Stimulated activated naive CD8-positive, alpha-beta T cell treated with anti-CD3 and anti-CD28 coated beads, Interleukin-15, Interleukin-2, amounts not matched to agents 100 U/mL and 50 U/mL, for 24 hours (primary cell): ENCODE measurements at regions not wholly inside any gene's neighbourhood (a gene's known extent, or its start where the extent isn't known, plus 50 kb on each side); places are given as distances from the start of the nearest gene placed in this dataset.
"Not testable (repeated sequence)": the region's sequence is repeated elsewhere in the genome, so short reads cannot be mapped to it uniquely, and the experiment has no call there.

Source experiments
- ATAC-seq: fragments of 150-1000 bp; cut with Tn5 transposase; one replicate; pipeline ENCODE4 v1.10.0; 2021
- DNase-seq: peaks from one replicate; pipeline ENCODE4 v3.0.0; 2021

DNA sequence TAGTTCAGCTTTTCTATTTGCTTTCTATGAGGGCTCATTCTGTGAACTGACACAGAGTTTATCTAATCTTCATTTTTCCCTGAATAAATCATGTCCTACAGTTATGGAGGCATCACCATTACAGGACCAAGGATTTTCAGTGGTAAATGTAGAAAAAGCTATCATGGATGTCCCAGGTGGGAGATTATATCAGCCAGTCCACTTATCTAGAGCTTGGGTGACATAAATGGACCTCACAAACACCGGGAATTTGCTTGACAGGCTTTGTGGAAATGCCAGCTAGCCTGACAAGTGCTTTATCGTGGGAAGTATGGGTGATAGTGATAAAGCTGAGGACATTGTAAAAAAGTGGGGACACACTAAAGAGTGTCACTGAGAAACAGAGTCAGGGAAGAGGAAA is 1015.2 kb upstream of the SLIT2 start:
- no peak for ATAC-seq
- no peak for DNase-seq

DNA sequence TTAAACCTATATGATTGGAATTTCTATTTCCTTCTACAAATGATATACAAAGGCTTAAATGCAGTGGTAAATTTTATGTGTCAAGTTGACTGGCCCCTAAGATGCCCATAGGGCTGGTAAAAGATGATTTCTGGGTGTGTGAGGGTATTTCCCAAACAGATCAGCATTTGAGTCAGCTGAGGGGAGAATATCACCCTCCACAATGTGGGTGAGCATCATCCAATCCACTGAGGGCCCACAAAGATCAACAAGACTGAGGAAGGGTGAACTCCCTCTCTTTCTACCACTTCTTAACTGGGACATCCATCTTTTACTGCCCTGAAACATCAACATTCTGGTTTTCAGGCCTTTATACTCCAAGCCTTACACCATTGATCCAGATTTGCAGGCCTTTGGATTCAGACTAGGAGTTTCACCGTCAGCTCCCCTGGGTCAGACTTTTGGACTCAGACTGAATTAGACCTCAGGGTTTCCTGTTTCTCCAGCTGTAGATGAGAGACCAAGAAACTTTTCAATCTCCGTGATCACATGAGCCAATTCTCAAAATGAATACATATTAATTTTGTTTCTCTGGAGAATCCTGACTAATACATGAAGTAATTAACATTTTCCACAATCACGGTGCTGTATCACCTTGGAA is 1020.7 kb upstream of the SLIT2 start:
- no peak for ATAC-seq
- no peak for DNase-seq

- no peak for ATAC-seq
- no peak for DNase-seq
These were observed 1024.0 kb upstream of the SLIT2 start for GRCh38 chr4:19227701-19228100.

DNA sequence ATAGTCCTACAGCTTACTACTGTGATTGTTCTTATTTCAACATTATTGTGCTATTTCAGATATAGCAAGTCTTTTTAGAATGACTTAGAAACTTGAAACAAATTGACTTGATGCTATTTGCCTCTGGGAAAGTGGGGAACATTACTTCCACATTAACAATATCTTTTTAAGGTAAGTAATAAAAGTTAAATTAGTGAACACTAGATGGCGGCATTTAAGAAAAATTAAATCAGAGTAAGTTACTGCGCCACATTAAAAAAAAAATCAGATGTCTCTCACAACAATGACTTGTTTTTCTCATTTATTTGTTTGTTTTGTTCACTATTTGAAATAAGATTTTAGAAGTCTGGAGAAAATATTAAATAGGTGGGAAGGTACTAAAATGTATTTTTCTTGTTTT is 1026.9 kb upstream of the SLIT2 start:
- ATAC-seq (no peak), DNase-seq (no peak)

DNA sequence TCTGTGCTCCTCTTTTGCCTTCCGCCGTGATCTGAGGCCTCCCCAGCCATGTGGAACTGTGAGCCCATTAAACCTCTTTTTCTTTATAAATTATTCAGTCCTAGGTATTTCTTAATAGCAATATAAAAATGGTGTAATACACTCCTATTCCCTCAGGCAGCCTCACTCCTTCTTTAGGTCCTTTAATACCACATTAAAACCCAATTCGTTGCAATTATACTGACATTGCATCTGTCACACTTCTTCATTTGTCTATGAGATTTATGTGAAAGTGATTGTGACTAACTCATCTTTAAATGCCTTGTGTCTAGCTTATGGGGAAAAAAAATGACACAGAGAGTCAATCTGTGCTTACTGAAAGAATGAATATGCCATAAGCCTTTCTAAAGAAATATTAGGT is 1035.2 kb upstream of the SLIT2 start:
- ATAC-seq (no peak), DNase-seq (no peak)

DNA sequence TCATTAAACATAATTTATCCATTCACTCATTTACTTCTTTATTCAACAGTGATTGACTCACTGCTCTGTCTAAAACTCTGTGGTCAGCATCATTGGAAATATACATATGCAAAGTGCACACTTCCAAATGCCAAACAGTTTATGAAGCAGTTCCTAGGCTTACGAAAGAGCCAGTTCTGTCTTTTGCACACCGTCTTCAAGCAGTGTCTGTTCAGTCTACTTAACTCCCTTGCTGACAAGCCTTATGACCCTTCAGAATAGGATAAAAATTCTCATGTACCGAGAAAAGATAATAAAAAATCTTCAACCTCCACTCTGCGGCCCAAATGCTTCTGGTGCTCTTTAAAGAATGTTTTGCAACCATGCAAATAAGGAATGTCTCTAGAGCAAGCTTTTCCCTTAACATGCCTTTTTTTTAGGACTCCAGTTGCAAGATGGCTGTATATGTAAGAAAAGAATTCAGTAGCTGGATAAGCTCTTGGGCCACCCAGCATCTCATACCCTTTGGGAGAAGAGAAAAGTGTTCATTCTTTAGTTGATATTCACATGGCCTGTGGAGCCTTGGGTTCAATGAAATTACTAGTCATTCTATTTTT is 1037.0 kb upstream of the SLIT2 start:
- no peak for ATAC-seq
- DNase-seq = no peak

DNA sequence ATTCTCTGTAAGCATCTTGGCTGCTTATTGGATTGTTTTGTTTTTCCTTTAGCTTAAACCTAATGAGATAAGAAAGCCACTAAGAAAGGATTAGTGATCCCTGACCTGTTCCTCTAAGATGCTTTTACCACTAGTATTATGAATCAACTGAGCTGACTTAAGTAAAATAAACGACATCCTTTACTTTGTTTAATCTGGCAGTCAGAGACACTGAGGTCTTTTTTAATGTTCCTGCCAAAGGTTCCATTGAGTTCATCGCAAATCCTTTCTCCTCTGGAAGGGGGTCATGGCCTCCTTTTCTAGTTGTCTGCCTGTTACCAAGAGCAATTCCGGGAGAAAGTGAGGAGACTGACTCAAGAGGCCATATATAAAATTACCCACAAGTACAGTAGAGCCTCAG is 1038.3 kb upstream of the SLIT2 start:
- no peak for DNase-seq
- ATAC-seq = no peak

GRCh38 chr4:19205853-19206252 is 1045.9 kb upstream of the SLIT2 start:
- ATAC-seq = no peak

GRCh38 chr4:19197838-19198237 is 1053.9 kb upstream of the SLIT2 start:
- not testable (repeated sequence) for DNase-seq, ATAC-seq

More at GRCh38 chr4:19205853-19206252, 1045.9 kb upstream of the SLIT2 start:
- DNase-seq = no peak

GRCh38 chr4:19195696-19196095 is 1056.0 kb upstream of the SLIT2 start:
- DNase-seq (no peak), ATAC-seq (no peak)

GRCh38 chr4:19194672-19195071 is 1057.0 kb upstream of the SLIT2 start:
- DNase-seq (no peak), ATAC-seq (no peak)

DNA sequence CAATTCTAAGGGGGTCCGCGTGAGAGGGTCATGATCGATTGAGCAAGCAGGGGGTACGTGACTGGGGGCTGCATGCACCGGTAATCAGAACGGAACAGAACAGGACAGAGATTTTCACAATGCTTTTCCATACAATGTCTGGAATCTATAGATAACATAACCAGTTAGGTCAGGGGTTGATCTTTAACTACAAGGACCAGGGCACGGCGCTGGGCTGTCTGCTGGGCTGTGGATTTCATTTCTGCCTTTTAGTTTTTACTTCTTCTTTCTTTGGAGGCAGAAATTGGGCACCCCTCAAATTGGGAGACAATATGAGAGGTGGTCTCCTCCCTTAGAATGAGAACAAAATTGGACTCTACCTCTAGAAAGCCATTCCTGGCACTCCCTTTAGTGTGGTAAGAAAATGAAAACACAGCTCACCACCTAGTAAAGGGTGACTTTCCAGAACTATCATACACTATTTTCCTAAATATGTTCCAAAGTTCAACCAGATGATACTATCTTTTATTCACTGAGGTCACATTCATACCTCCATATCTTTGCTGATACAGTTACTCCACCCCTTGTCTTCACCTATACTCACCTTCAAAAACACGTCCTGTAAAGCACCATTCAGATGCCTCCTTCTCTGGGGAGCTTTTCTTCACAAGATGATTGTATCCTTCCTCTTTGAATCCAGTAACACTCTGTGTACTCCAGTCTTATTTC is 1058.3 kb upstream of the SLIT2 start:
- DNase-seq = no peak
- no peak for ATAC-seq

GRCh38 chr4:19191979-19192650 is 1059.6 kb upstream of the SLIT2 start:
- DNase-seq (no peak), ATAC-seq (no peak)

- ATAC-seq (no peak), DNase-seq (no peak)
These were observed 1064.0 kb upstream of the SLIT2 start for GRCh38 chr4:19187691-19188090.

GRCh38 chr4:19187096-19187495 is 1064.6 kb upstream of the SLIT2 start:
- no peak for DNase-seq
- no peak for ATAC-seq

DNA sequence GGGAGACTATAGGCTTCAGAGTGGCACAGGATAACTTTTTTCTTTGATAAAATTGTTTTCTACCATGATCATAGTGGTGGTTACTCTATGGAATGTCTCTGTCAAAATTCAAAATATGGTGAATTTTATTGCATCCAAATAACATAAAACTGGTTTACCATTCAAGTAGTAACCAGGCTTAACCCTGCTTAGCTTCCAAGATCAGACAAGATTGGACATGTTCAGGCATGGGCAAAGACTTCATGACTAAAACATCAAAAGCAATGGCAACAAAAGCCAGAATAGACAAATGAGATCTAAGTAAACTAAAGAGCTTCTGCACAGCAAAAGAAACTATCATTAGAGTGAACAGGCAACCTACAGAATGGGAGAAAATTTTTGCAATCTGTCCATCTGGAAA is 1070.1 kb upstream of the SLIT2 start:
- not testable (repeated sequence) for DNase-seq, ATAC-seq

DNA sequence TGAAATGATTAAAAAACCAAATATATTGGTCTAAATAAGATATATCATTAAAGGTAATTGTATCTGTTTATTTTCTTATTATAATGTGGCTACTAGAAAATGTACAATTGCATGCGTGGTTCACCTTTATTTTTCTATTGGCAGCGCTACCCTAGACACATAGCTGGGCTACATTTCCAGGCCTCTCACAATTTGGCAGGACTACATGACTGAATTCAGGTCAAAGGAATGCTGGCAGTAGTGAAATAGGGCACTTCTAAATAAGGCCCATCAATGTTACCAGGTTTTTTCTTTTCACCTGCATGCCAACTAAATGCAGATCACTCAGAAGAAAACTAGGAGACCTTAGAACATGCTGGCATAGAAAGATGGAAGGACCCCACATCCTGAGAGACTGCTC is 1072.9 kb upstream of the SLIT2 start:
- ATAC-seq = no peak

GRCh38 chr4:19177616-19178015 is 1074.1 kb upstream of the SLIT2 start:
- ATAC-seq (no peak), DNase-seq (no peak)

More for the DNA sequence above, 1072.9 kb upstream of the SLIT2 start:
- DNase-seq = no peak

DNA sequence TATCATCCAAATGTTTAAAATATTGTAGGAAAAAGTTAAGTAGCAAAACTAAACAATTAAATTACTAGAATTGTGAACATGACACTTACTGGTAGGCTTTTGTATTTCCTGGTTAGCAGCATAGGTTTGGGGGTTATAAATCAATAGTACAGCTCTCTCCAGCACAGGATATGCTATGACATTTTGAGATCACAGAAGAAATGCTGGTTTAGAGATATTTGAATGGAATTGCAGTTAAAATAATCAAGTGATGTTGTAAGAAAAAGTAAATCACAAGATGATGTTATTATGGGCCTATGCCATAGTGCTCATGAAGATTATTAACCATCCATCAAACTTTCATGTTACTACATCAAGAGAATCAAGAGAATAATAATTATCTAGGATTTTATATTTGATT is 1079.9 kb upstream of the SLIT2 start:
- no peak for ATAC-seq
- DNase-seq = no peak

DNA sequence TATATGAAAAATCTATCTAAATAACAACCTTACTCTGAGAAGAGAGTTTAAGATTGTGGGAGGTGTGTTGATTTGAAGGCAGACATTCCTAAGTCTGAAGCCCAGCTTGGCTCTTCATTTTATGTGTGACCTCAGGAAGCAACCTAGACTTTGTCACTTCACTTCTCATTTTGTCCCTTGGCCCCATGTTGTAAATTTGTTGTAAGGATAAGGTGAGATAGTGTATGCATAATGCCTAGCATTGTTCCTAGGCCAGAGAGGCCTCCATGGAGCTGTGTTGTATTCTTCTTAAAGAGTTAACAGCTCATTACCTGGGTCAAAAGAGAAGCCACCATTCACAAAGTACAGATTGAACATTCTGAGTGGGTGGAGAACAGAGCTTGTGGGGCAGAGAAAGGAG is 1084.4 kb upstream of the SLIT2 start:
- DNase-seq (no peak), ATAC-seq (no peak)

DNA sequence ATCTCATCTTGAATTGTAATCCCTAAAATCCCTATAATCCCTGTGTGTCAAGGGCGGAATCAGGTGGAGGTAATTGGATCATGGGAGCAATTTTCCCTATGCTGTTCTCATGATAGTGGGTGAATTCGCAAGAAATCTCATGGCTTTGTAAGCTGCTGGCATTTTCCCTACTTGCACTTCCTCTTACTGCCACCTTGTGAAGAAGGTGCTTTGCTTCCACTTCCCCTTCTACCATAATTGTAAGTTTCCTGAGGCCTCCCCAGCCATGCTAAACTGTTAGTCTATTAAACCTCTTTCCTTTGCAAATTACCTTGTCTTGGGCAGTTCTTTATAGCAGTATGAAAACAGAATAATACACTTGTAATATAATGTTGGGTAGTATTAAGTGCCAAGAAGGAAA is 1087.4 kb upstream of the SLIT2 start:
- DNase-seq (no peak), ATAC-seq (no peak)

DNA sequence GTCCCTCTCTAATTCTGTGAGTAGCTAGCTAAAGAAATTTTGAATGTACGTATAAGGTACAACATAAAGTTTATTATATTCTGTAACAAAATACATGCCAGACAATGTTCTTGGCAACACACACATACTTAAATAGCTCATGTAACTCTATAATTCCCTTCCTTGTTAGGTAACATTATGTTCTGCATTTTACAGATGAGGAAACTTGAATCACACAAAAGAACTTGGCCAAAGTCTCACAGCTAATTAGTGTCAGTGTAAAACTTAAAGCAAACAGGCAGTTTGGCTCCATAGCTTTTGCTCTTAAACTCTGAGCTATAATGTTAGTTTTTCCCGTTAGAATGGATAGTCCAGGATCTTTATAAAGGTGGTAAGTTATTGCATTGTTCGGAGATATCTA is 1091.8 kb upstream of the SLIT2 start:
- DNase-seq (no peak), ATAC-seq (no peak)
